OCI-LY7 (cell line): ENCODE measurements at regions not wholly inside any gene's neighbourhood (a gene's known extent, or its start where the extent isn't known, plus 50 kb on each side); places are given as distances from the start of the nearest gene placed in this dataset.

ENCODE experiments used
- BruUV-seq: library from RNA; stranded (reverse); fragments of 400-500 nt; replicated peaks from 2 replicates; lab custom pipeline; 2021; lab: Mats Ljungman, UMichigan
- CTCF ChIA-PET: fragments of 300-600 bp; sonication (Branson Sonifier 250); formaldehyde crosslinking; loops from one replicate; lab custom pipeline; 2022; ENCODE audit warnings: antibody characterized with exemption; ENCODE audit not compliant: unreplicated experiment; lab: Charles Lee
- POLR2A ChIA-PET: fragments of 300-600 bp; sonication (Branson Sonifier 250); formaldehyde crosslinking; loops from one replicate; lab custom pipeline; 2022; ENCODE audit warnings: antibody characterized with exemption; lab: Charles Lee
- DNase-seq: peaks from one replicate; pipeline ENCODE4 v3.0.0-alpha.2; 2015; ENCODE audit warnings: low spot score
- H2AFZ ChIP-seq: fragments of 200-600 bp; sonication (generic), shearing (Covaris generic); 2 replicates; pipeline ENCODE4 v1.6.1; 2014; ENCODE audit warnings: mild to moderate bottlenecking, antibody characterized with exemption, low read length, moderate library complexity
- H3K27ac ChIP-seq: fragments of 200-600 bp; sonication (generic); 2 replicates; pipeline ENCODE4 v1.5.1; 2014; ENCODE audit warnings: mixed run types, low read depth, mild to moderate bottlenecking, moderate library complexity, low read length, inconsistent platforms; ENCODE audit not compliant: poor library complexity, severe bottlenecking
- H3K36me3 ChIP-seq: fragments of 200-600 bp; sonication (generic); 2 replicates; pipeline ENCODE4 v1.6.1; 2014; ENCODE audit warnings: mild to moderate bottlenecking, antibody characterized with exemption, low read length, moderate library complexity, mixed read lengths; ENCODE audit not compliant: insufficient read depth
- H3K4me1 ChIP-seq: fragments of 200-600 bp; sonication (generic); 2 replicates; pipeline ENCODE4 v1.5.1; 2014; ENCODE audit warnings: mild to moderate bottlenecking, low read length; ENCODE audit not compliant: insufficient read depth, poor library complexity, severe bottlenecking
- H3K4me2 ChIP-seq: fragments of 200-600 bp; sonication (generic); 2 replicates; pipeline ENCODE4 v1.6.1; 2014; ENCODE audit warnings: mild to moderate bottlenecking, low read length
- H3K4me3 ChIP-seq: fragments of 200-600 bp; sonication (generic); 2 replicates; pipeline ENCODE4 v1.5.1; 2014; ENCODE audit warnings: mild to moderate bottlenecking, low read depth, low read length; ENCODE audit not compliant: poor library complexity, severe bottlenecking
- H3K79me2 ChIP-seq: fragments of 200-600 bp; sonication (generic); 2 replicates; pipeline ENCODE4 v1.6.1; 2016; ENCODE audit warnings: low read depth, mild to moderate bottlenecking, low read length, moderate library complexity, mixed read lengths; ENCODE audit not compliant: insufficient read depth
- H3K9me2 ChIP-seq: fragments of 200-600 bp; sonication (generic); 2 replicates; pipeline ENCODE4 v1.6.1; 2016; ENCODE audit warnings: mild to moderate bottlenecking, low read length, mixed read lengths; ENCODE audit not compliant: insufficient read depth
- H3K9me3 ChIP-seq: fragments of 200-600 bp; sonication (generic); 2 replicates; pipeline ENCODE4 v1.6.1; 2014; ENCODE audit warnings: mild to moderate bottlenecking, mixed run types, low read length, mixed read lengths
- H4K20me1 ChIP-seq: fragments of 200-600 bp; sonication (generic); 2 replicates; pipeline ENCODE4 v1.6.1; 2014; ENCODE audit warnings: mild to moderate bottlenecking, antibody characterized with exemption, low read length, moderate library complexity, mixed read lengths; ENCODE audit not compliant: insufficient read depth
- EZH2phosphoT487 ChIP-seq: fragments of 200-600 bp; sonication (generic); IDR thresholded peaks from 2 replicates; pipeline ENCODE4 v1.6.1; 2018; ENCODE audit warnings: low read depth, borderline replicate concordance, mild to moderate bottlenecking, mixed run types, antibody characterized with exemption, low read length, moderate library complexity, mixed read lengths
- intact Hi-C: fragments of 100-400 bp; cut with micrococcal nuclease; formaldehyde crosslinking; loops from one replicate; pipeline ENCODE4 v1.10.0; 2022; ENCODE audit not compliant: unreplicated experiment
- TF ChIP-seq, protein P1 (sequence below): fragments of 200-600 bp; sonication (generic); conservative IDR thresholded peaks from 2 replicates; pipeline ENCODE4 v1.5.1; 2014; ENCODE audit warnings: mild to moderate bottlenecking, antibody characterized with exemption, low read length, moderate library complexity, mixed read lengths

DNA sequence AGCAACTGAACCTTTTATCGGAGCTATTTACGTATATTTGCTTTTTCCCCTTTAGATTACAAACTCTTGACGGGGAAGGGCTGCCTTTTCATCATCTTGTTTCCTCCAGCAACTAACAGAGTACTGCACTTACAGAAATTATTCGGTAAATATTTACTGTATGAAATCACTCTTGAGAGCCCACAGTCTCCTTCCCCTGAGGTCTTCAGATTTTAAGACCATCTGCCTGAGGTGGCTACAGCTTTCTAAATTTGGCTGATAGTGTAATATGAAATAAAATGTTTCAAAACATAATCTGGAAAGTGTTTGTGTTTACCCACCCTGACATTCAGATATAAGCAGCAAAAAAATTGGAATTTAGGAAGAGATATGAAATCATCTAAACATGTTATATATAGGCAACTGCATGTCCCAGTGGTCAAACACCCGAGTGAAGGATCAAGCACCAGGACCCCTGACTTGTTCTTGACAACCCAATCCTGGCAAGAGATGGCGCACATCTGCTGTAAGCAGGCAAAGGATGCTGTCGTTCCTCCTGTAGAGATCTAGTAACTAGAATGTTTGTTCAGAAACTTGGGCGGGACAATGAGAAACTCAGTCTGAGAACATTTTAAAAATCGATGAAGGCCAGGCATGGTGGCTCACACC lies 60.9 kb downstream of the SIPA1L2 start:
- H2AFZ ChIP-seq: peak overlapping the region; percentile 7; the same call in 1 of the 2 replicates

DNA sequence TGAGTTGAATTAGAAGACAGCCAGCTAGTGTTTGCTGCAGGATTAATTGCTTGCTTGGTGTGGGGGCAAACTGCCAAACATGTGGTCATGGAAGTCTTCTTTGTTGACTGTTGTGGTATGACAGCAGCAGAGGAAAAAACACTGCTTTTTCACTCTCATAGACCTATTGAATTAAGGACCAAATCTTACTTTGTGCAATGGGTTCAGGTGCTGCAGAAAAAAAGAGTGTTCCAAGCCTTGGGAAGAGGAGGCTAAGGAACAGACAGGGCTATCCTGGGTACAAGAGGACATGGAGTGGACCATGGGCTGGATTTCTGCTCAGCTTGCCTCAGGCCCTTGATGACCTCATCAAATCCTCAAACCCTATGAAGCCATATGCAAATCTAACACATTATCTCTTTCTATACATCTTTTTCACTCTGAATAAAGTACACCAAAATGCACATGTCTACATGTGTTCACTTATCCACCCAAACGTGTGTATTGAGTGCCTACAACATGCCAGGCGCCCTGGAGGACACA lies 61.5 kb downstream of the SIPA1L2 start:
- Histone ChIP-seq H2AFZ (peak overlapping the region; percentile 7; the same call in 1 of the 2 replicates), H3K36me3 (no peaks in the 10 kb centered on the region), H3K4me1 (peaks cover 88% of the 10 kb centered on the region), H4K20me1 (no peaks in the 10 kb centered on the region), H3K27ac (peak overlapping the region; percentile 9), H3K4me2 (no peak overlapping the region), H3K9me2 (no peaks in the 10 kb centered on the region), H3K9me3 (no peaks in the 10 kb centered on the region; the same call in 1 of the 2 replicates), H3K79me2 (peaks cover 7% of the 10 kb centered on the region; the same call in 1 of the 2 replicates), H3K4me3 (no peak overlapping the region)
- CTCF ChIA-PET: no interaction called here
- POLR2A ChIA-PET: interaction anchor here (0.6 to 10.6 kb wide), 5 partner anchors 8 to 213 kb away, joined by 4 to 115 read pairs (median 6); no protein-coding TSS in a partner anchor
- TF ChIP-seq, protein P1, sequence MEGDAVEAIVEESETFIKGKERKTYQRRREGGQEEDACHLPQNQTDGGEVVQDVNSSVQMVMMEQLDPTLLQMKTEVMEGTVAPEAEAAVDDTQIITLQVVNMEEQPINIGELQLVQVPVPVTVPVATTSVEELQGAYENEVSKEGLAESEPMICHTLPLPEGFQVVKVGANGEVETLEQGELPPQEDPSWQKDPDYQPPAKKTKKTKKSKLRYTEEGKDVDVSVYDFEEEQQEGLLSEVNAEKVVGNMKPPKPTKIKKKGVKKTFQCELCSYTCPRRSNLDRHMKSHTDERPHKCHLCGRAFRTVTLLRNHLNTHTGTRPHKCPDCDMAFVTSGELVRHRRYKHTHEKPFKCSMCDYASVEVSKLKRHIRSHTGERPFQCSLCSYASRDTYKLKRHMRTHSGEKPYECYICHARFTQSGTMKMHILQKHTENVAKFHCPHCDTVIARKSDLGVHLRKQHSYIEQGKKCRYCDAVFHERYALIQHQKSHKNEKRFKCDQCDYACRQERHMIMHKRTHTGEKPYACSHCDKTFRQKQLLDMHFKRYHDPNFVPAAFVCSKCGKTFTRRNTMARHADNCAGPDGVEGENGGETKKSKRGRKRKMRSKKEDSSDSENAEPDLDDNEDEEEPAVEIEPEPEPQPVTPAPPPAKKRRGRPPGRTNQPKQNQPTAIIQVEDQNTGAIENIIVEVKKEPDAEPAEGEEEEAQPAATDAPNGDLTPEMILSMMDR: no peak
- no peak for TF ChIP-seq EZH2phosphoT487
- DNase-seq: no peak
- intact Hi-C loops: no loop called here
- BruUV-seq: no TSS peak

More for the DNA sequence above, 60.9 kb downstream of the SIPA1L2 start:
- intact Hi-C loops: no loop called here
- ChIA-PET CTCF (no interaction called here), POLR2A (interaction anchor here (0.6 to 10.6 kb wide), 4 partner anchors 10 to 213 kb away, joined by 4 to 115 read pairs (median 17); no protein-coding TSS in a partner anchor)
- H3K4me2 ChIP-seq: no peak overlapping the region
- no peaks in the 10 kb centered on the region for H4K20me1 ChIP-seq
- peaks cover 88% of the 10 kb centered on the region for H3K4me1 ChIP-seq
- H3K27ac ChIP-seq: peak overlapping the region; percentile 9
- H3K9me2 ChIP-seq: no peaks in the 10 kb centered on the region
- BruUV-seq: no TSS peak
- no peak overlapping the region for H3K4me3 ChIP-seq
- DNase-seq: no peak
- no peaks in the 10 kb centered on the region; the same call in 1 of the 2 replicates for H3K9me3 ChIP-seq
- H3K36me3 ChIP-seq: no peaks in the 10 kb centered on the region
- TF ChIP-seq EZH2phosphoT487: no peak
- H3K79me2 ChIP-seq: peaks cover 7% of the 10 kb centered on the region; the same call in 1 of the 2 replicates

DNA sequence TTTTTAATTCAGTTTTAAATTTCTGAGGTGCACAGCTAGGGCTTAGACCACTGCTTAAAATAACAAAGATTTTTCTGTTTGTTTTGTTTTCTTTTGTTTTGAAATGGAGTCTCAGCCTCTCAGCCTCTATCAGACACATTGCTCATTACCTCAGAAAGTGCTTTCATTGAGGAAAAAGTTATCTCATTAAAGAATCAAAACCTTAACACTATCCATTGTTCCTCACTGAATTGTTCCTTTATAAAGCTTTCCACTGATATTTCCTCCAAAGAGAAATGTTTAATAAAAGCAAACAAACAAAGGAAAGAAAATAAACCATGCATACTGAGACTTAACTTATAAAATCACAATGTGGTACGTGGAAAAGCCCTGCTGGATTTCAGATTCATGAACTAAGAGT lies 63.8 kb downstream of the SIPA1L2 start:
- Histone ChIP-seq H3K4me1 (peaks cover 94% of the 10 kb centered on the region), H4K20me1 (no peaks in the 10 kb centered on the region), H3K79me2 (peaks cover 7% of the 10 kb centered on the region; the same call in 1 of the 2 replicates), H3K36me3 (no peaks in the 10 kb centered on the region), H3K9me3 (no peaks in the 10 kb centered on the region; the same call in 1 of the 2 replicates), H3K4me2 (peak overlapping the region; percentile 55), H3K9me2 (no peaks in the 10 kb centered on the region), H2AFZ (peak overlapping the region; percentile 55; the same call in 1 of the 2 replicates), H3K4me3 (peak overlapping the region; percentile 10), H3K27ac (peak overlapping the region; percentile 96)
- CTCF ChIA-PET: interaction anchor here (1.1 to 1.5 kb wide), 2 partner anchors 15 to 32 kb away, joined by 4 read pairs; no protein-coding TSS in a partner anchor
- intact Hi-C loops: no loop called here
- POLR2A ChIA-PET: interaction anchor here (1.0 to 10.6 kb wide), 6 partner anchors 10 to 31 kb away, joined by 3 to 115 read pairs (median 6); no protein-coding TSS in a partner anchor
- no TSS peak for BruUV-seq
- TF ChIP-seq, protein P1: no peak
- TF ChIP-seq EZH2phosphoT487: no peak
- DNase-seq: no peak
